ENCODE measurements at regions not wholly inside any gene's neighbourhood (a gene's known extent, or its start where the extent isn't known, plus 50 kb on each side); places are given as distances from the start of the nearest gene placed in this dataset.
"Not testable (repeated sequence)": the region's sequence is repeated elsewhere in the genome, so short reads cannot be mapped to it uniquely, and the experiment has no call there.

DNA sequence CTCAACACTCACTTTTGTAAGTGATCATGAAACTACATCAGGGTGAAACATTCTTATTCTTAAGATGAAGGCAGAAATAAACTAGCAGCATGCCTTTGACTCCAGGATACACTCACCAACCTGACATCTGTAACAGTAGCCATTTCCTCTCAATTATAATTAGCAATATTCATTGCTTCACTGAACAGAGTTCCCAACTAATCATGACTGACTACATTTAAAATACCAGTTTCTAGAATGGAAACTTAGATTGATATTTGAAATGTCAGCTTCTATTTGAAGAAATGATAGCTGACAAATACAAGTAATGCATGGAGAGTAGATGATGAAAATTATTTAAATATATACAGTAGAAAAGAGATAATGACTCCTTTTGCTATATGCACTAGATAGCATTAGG, 1023.8 kb downstream of the MRPL39 start:
- no peak for DNase-seq (ENCODE audit: low read depth, low spot score)

DNA sequence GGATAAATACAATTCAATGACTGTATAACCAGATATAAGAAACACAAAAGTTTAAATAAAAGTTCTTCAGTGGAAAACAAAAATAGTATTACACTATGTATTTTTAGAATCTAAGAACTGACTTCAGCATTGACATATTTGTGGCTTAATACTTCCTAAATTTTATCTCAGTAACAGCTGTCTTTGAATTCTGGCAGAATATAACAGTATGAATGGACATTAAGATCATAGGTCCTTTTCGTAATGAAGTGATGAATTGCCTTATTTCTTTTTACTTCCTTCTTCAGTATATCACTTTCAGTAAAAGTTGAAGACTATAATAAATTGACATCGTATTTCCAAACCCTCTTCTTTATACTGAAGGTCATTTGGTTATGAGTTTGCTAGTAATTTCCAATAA, 1030.0 kb downstream of the MRPL39 start:
- no peak for DNase-seq (ENCODE audit: low read depth, low spot score)

DNA sequence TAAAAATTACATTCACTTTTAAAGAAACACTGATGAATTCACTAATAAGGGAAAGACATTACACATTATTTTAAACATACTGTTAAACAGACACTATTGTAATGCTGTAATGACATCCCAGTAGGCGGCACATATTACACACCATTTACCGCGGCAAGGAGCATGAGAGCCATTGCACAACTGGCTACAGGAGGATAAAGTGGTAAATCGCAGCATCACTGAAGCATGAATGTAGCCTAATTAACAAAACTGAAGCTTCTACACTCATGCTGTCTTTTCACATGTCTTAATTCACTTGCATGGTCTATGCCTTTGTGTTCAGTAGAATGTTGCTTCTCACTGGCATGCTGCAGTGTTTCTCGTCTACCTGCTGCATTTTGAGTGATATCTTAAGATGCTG, 1046.0 kb downstream of the MRPL39 start:
- DNase-seq (ENCODE audit: low read depth, low spot score), result no peak

DNA sequence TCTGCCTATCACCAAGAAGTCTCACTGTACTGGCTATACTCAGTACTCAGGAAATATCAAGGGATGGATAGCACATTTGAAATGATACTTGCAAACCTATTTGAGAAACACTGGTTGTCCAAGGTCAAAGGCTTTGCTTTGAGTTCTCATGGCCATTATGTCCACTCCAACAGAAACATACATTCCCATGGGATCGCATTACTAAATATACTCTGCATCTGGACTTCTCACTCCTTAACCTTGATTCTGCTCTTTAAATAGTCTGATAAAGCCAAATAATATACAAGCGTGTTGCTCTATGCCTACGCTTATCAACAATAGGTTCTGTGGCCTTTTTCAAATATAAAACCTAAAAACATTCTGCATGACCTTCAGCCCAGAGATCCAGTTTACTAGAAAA, 1054.8 kb downstream of the MRPL39 start:
- no peak for DNase-seq (ENCODE audit: low read depth, low spot score)

DNA sequence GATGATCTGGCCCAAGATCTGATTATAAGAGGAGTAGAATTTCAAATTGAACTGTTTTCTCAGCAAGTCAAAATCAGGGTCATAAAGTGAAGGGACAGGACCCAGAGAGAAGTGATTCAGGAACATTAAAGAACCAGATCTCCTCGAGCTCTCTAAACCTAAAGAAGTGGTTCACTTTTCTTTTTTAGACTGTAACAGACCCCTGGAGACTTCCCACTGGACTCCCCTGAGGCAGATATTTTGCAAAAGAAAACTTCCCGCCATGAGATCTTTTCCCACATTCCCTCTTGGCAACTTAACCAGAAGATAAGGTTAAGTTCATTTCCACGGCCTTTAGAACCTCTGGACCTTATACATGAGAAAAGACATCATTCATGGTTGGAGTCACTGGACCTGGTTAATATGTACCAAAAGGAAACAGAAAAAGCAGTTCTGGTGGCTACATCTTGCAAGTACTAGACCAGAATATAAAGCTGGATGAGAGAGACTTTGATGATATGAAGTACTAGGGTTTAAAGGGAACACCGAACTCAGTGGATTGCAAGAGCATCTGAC, 1061.4 kb downstream of the MRPL39 start:
- DNase-seq (ENCODE audit: low read depth, low spot score), result no peak

DNA sequence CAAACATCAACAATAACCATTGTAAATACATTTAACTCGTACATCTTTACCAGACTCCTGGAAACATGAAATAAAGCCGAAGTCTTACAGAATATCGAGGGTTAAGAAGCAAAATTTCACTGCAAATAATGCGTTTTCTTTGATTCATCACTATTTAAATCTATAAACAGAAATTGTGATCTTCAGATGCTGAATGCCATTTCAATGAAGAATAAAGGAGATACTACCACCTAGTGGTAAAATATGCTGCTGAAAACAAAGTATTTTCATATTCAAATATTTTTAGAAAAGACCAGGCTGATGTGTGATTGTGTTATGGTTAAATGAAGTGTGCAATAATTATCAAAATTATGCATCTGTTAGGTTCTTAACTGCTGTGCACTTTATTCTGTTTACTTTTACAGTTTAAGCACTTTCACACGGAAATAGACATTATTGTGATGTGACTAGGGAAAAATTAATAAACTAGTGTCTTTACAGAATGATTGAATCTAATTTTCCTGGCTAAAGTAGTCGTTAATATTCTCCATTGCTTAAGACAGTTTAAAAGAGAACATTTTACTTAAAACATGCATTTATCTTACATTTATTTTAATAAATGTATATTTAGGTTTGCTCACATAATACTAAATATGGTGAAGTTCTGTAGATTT, 1093.1 kb downstream of the MRPL39 start:
- no peak for DNase-seq (ENCODE audit: low read depth, low spot score)

DNA sequence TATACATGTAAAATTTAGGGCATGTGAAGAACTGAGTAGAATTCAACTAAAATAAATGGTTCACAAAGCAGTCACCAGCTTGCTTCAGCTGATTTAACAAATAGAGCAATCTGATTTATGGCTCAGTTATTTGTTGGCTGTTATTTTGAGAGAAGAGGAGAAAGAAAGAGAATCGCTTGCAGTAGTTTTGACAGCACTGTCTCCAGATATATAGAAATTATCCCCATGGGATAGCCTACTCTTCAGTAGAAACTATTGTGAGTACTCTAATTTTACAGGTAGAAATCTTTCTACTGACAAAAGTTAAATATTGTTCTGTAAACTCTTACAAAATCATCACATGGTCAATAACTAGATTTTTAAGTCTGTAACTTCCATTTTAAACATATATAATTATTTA, 1098.2 kb downstream of the MRPL39 start:
- no peak for DNase-seq (ENCODE audit: low read depth, low spot score)

DNA sequence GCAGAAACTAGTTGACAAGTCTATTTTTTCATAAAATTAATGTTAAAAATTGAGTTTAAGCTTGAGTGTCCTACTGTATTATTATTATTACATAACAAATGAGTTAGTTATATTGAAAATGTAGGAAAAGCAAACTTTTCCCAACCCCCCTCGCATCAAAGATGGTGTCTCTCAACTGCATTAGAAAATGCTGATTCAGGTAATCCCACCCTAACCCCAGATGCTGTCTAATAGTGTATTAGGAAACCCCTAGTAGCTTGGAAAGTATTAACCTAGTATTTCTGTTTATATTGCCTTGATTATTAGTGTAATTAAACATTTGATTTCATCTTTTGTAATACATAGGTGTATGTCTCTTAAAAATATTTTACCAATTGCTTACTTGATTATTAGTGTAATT, 1120.3 kb downstream of the MRPL39 start:
- no peak for DNase-seq (ENCODE audit: low read depth, low spot score)

DNA sequence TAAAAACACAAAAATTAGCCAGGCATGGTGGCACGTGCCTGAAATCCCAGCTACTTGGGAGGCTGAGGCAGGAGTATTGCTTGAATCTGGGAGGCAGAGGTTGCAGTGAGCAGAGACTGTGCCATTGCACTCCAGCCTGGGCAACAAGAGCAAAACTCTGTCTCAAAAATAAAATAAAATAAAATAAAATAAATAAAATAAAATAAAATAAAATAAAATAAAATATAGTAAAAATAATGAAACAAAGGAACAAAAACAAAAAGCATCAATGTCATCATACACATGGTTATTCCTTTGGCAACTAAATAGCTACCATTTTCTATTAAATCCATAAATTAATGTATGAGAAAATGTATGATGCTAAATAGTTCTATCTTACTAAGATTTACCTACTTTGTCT, 1123.9 kb downstream of the MRPL39 start:
- not testable (repeated sequence) for DNase-seq (ENCODE audit: low read depth, low spot score)

DNA sequence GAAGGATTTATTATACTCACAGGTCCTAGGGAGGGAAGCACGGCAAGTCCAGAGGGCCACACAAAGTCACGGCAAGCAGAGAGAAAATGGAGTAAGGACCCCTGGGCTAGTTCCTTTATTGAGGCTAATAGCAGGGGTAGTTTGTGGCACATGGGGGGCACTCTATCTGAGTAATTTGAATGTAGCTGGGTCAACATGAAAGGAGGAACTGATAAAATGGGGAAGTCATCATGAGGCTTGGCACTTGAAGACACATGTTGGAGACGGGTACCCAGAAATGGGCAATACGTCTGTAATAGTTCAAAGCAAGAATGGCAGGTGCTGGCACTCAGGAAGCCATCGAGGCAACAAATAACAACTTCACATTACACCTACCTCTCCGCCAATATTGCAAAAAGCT, 1136.4 kb downstream of the MRPL39 start:
- DNase-seq (ENCODE audit: low read depth, low spot score), result no peak

DNA sequence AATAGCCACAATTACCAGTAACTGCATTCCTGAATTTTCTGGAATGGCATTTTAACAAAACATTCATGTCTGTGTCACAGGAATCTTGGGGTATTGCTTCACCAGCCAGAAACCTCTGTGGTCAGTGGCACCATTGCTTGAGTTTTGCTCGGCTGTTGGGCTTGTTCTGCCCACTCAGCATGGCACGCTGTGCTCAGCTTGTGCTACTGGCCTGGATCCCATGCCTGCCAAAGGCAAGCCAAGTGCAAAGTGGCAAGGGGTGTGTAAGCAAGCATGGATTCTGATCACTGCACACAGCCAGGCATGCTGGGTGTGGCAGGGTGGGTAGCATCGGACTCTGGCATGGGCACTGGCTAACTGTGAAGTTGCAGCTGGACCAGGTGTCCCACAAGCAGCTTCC, 1150.9 kb downstream of the MRPL39 start:
- DNase-seq (ENCODE audit: low read depth, low spot score), result no peak

DNA sequence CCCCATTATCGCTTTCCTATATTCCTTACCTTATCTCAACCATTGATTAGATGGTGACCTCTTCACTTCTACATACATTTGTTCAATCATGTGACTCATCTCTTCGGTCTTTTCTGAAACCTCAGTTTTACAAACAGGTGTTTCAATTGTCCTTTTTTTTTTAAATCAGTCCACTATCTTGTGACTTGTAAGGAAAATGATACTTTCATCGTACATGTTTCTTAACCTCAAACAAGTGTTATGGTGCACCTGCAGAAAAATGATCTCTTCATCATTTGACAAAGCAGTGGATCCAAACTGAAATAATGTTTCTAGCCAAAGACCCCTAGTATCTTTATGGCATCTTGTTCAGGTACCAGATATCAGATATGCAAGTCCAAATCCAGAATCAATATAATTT, 1157.2 kb downstream of the MRPL39 start:
- no peak for DNase-seq (ENCODE audit: low read depth, low spot score)

DNA sequence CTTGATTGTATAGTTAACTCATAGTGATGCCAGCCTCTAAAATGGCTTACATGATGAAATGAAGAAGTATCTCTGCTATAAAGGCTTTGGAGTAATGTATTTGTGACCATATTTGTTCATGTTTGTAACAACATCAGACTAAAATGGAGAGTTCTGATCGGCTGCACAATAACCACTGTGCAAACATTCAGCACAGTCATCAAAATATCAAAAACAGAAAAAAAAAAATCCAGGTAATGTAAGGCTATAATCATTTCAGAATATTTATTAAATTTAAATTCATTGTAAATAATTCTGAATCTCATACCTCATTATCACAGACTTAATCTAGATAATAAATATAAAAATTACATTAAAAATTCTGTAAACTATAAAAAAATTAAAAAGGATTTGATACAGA, 1161.8 kb downstream of the MRPL39 start:
- no peak for DNase-seq (ENCODE audit: low read depth, low spot score)

DNA sequence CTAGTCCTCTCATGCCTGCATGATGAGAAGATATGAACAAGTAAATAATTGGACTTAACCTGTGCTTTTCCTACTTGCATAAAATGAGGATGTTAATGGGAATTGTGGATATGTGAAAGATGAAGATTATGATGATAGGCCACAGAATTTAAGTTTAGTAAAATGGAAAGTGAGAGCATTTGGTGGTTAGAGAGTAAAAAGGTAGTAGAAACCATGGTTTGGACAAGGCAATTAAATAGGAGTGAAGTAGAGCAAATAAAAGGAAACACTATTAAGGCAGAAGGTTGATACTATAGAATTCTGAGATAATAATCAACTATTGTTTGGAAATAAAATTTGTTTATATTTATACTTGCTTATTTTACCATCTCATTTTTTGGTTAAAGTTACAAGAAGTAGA, 1162.5 kb downstream of the MRPL39 start:
- no peak for DNase-seq (ENCODE audit: low read depth, low spot score)

DNA sequence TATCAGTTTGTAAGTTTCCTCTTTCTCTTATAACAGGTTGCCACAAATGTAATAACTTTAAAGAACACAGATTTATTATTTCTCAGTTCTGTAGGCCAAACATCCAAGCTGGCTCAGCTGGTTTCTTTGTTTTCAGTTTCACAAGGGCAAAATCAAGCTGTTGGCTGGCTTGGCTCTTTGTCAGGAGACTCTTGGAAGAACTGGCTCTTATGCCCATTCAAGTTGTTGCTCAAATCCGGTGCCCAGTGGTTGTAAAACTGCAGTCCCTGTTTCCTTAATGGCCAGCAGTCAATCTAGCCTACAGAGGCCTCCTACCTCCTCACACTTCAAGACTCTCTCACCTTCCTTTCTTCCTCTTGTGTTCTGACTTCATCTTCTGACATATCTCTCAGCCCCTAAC, 1171.0 kb downstream of the MRPL39 start:
- no peak for DNase-seq (ENCODE audit: low read depth, low spot score)

DNA sequence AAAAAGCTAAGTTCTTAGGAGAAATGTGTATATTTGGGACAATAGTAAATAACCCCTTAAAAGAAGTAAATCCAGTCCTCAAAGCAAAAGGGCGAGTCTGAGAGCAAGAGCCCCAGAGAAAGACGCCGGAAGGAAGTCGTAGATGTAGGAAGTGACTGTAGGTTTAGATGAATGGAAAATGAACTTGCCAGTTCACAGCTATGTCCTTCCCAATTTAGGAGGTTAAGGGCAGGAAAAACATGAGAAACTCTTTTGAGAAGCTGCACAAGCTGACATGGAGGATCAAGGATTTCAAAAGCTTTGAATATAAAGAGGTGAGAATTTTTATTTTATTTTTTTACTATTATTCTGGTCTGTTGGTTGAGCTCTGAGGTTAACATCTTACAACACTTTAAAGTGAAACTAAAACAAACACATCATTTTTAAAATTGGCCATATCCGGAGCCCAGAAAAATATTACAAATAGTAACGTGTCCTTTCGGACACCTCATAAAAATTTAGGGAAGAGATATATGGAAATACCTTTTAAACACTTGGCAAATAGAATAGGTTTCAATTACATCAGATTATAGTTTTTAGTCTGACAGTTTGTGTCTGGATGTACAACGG, 1178.6 kb downstream of the MRPL39 start:
- no peak for DNase-seq (ENCODE audit: low read depth, low spot score)

DNA sequence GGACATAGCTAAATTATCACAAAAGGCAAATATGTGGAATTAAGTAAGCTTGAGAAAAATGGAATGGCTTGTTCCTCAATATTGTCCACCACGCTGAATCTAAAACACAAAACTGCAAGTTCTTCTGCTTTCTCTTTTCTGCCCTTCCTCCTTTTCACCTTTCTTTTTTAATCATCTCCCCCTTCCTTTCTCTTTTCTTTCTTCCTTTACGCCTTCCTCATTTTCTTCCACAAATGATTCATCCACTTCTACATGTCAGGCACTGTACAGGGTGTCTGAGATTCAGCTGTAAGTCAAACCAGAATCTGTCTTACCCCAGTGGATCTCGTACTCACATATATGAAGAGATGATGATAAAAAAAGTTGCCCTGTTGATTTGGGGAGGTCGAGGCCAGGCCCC, 1182.5 kb downstream of the MRPL39 start:
- no peak for DNase-seq (ENCODE audit: low read depth, low spot score)

DNA sequence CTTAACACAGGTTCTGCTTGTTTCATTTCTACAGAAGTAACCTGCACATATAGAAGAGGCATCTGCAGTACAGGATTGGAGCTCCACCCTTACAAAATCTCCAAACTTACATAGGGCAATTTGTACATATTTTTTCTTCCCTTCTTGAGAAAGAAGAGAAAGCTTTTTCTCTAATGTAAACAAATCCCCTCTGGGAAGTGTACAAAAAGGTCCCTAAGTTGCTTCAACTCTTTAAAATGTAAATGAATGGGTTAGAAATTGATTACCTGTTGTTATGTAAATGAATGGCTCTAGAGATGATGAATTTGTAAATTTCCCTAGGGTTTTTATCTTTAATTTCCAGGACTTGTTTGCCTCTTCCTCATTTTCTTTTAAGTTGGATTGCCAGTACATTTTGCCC, 1183.7 kb downstream of the MRPL39 start:
- no peak for DNase-seq (ENCODE audit: low read depth, low spot score)

DNA sequence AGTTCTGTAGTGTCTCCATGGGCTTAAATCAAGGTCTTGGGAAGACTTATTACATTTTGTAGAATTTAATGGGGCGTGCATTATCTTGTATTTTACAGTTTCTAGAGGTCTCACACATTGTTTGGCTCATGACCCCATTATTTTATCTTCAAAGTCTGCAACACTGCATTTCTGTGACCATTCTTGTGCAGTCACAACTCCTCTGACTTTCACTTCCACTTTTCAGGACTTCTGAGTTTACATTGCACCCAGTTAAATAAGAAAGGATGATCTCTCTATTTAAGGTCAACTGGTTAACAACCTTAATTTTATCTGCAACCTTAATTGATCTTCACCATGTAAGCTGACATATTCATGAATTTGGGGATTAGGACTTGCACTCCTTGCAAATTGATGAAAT, 1186.6 kb downstream of the MRPL39 start:
- no peak for DNase-seq (ENCODE audit: low read depth, low spot score)

DNA sequence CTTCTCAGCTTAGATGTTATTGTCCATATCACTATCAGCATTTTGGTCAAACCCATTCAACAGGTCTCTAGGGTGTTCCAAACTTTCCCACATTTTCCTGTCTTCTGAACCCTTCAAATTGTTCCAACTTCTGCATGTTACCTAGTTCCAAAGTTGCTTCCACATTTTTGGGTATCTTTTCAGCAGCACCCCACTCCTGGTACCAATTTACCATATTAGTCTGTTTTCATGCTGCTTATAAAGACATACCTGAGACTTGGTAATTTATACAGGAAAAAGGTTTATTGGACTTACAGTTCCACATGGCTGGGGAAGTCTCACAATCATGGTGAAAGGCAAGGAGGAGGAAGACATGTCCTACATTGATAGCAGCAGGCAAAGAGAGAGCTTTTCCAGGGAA, 1187.6 kb downstream of the MRPL39 start:
- DNase-seq (ENCODE audit: low read depth, low spot score), result not testable (repeated sequence)

DNA sequence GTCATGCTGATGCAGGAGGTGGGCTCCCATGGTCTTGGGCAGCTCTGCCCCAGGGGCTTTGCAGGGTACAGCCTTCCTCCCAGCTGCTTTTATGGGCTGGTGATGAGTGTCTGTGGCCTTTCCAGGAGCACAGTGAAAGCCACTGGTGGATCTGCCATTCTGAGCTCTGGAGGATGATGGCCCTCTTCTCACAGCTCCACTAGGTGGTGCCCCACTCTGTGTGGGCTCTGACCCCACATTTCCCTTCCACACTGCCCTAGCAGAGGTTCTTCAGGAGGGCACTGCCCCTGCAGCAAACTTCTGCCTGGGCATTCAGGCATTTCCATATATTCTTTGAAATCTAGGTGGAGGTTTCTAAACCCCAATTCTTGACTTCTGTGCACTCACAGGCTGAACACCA, 1188.6 kb downstream of the MRPL39 start:
- no peak for DNase-seq (ENCODE audit: low read depth, low spot score)

DNA sequence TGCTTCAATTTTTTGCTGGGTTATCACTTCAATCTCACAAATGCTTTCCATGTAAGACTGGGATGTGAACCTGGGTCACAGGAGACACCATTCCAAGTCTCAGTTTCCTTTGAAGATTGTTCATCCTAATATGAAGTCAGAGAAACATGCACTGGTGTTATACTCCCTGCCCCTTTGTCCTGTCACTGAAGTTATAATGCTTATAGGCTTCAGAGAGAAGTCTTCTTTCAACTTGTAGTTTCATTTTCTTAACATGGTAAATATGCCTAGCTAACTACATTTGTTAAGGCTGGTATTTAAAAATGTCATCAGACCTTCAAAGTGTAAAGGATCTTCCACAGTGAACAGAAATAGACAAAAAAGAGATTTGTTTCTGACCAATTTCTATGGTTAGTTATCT, 1195.9 kb downstream of the MRPL39 start:
- no peak for DNase-seq (ENCODE audit: low read depth, low spot score)

DNA sequence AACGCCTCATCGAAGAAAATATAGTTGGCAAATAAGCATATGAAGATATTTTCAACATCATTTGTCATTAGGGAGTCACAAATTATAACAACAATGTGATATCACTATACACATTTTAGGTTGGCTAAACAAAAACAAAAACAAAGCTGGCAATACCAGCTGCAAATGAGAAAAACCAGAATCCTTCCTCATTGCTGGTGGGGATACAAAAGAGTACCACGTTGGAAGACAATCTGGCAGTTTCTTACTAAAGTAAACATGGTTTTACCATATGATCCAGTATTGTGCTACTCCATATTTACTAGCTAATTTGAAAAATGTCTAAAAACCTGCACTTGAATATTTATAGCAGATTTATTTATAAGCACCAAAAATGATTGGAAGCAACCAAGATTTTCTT, 1204.1 kb downstream of the MRPL39 start:
- no peak for DNase-seq (ENCODE audit: low read depth, low spot score)

Data from activated CD4-positive, CD25-positive, alpha-beta regulatory T cell treated with anti-CD3 and anti-CD28 coated beads, Interleukin-2, amount 50 U/mL, for 16 hours (primary cell).